Inferior parietal cortex (tissue), 1 donor: ENCODE measurements at regions not wholly inside any gene's neighbourhood (a gene's known extent, or its start where the extent isn't known, plus 50 kb on each side); places are given as distances from the start of the nearest gene placed in this dataset.
"Not testable (repeated sequence)": the region's sequence is repeated elsewhere in the genome, so short reads cannot be mapped to it uniquely, and the experiment has no call there.

Source experiments
- DNase-seq: peaks from one replicate; pipeline ENCODE4 v3.0.0-alpha.2; 2016; ENCODE audit errors: extremely low spot score

DNA sequence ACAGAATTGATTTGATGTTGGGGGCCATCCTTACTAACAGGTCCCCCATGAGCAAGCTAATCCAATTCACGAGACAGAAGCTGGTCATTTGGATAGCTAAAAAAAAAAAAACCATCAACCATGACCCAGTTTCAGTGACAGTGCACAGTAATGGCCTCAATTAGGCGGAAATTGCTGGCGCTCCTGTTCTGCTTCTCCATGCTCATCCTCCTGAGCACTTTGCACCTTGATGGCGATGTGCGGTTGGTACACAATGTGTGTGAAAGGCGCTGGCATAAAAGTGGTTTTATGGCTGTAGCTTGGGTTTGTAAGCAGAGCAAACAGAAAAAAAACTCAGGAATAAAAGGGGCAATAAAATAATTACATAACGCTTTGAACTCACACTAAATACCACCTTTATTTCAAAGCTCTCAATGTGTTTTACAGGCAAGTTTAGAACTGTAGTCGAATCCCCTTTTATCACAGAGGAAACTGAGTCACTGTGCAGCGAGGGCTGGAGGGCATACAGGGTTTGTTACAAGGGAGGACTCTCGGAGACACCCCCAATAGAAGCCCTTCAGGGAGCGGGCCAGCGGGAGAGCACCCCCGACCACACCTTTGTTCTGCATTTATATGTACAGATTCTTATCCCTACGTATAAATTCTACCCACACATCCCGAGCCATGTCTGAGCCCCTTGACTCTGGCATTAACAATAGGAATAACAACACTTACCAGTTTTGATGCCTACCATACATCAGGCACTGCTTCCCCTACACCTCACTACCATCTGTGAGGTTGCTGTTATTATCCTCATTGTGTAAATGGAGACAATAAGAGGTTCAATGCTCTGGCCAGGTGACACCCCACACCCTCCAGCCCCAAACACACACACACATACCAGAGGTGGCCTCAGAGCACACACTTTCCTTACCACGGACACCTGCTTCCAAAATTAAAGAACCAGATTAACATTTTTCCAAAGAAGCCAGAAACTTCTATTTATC is 213.5 kb upstream of the IRF2BP2 start:
- no peak for DNase-seq

DNA sequence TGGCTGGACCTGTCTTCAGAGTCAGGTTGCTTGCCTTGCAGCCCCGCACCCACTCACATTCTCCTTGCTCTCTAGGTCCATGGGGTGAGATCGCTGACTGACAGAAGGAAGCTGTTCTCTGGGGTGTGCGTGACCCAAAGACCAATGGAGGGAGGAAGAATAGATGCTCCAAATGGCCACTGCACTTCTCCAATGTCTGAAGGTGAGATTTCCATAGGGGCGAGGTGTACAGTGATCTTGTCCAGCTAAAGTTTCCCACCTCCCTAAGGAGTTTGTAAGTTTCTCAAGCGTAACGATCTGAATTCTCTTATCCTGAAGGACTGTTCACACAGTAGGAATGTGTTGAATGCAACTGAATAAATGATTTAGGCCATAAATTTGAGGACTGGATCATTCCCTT is 211.9 kb upstream of the IRF2BP2 start:
- no peak for DNase-seq

- no peak for DNase-seq
Observed at GRCh38 chr1:234820597-234820996, 210.6 kb upstream of the IRF2BP2 start.

DNA sequence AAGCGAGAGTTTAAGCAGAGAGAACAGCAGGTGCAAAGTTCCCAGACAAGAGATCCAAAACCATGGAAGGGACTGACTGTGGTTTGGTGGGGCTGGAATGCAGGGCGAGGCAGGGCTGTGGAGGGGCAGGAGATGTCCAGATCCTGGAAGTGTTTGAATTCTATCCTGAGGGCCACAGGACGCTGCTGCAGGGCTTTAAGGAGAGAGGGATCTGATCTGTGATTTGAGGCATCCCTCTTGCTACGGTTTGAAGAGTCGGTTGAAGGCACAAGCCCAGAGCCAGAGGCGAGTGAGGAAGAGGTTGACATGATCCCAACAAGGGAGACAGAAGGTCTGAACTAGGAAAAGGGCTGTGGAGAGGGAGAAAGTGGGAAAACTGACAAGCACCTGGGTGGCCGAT is 209.9 kb upstream of the IRF2BP2 start:
- not testable (repeated sequence) for DNase-seq

- not testable (repeated sequence) for DNase-seq
Observed at GRCh38 chr1:234818040-234818387, 208.0 kb upstream of the IRF2BP2 start.

- DNase-seq, result not testable (repeated sequence)
Observed at GRCh38 chr1:234817313-234818039, 207.5 kb upstream of the IRF2BP2 start.

- DNase-seq, result not testable (repeated sequence)
Observed at GRCh38 chr1:234816864-234817263, 206.9 kb upstream of the IRF2BP2 start.

DNA sequence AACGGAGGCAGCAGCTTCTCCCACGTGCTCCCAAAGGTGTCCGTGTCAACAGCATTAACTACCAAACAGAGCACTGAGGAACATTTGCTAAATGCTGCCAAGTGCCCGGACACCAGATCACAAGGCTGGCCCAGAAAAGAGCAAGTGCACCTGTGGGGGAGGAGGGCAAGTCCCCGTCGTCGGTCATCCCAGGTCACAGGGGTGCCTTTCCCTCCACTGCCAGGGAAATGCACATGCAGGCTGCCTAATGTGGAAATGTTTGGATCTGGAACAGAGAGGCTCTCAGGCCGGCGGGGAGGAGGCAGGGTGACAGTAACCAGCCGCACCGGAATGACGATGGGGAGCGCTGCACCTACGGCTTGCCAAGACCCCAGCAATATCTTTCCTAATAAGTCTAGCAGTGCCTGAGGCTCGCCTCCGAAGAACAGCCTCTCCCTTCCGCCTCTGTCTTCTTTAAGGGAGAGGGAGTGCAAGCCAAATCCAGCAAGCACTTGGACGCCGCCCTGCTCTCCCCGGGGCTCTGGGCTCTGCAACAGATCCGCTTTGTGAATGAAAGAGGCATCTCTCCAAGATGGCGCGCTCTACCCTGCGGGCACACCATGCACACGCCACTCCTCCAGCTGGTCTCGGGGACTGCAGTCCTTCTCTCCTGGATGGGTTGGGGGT is 206.3 kb upstream of the IRF2BP2 start:
- DNase-seq, result peak; percentile 7

- DNase-seq, result not testable (repeated sequence)
Observed at GRCh38 chr1:234815295-234815815, 205.4 kb upstream of the IRF2BP2 start.

GRCh38 chr1:234814235-234814634 is 204.3 kb upstream of the IRF2BP2 start:
- DNase-seq, result not testable (repeated sequence)

DNA sequence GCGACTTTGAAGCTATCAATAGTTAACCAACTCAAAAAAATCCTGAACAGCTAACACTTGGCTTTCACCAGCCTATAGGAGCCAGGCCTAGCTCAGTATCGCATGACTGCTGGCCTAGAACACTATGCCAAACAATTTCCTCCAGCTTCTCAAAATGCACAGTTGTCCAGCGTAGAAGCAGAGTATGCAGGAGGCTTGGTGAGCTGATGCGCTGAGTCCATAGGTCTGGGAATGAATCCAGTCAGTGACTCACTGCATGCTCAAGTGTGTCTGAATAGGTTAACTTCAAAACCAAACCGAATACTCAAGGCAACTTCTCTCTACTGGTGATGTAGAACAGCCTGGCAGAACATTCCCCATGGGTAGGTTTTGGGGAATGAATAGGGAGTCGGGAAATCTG is 201.8 kb upstream of the IRF2BP2 start:
- not testable (repeated sequence) for DNase-seq

DNA sequence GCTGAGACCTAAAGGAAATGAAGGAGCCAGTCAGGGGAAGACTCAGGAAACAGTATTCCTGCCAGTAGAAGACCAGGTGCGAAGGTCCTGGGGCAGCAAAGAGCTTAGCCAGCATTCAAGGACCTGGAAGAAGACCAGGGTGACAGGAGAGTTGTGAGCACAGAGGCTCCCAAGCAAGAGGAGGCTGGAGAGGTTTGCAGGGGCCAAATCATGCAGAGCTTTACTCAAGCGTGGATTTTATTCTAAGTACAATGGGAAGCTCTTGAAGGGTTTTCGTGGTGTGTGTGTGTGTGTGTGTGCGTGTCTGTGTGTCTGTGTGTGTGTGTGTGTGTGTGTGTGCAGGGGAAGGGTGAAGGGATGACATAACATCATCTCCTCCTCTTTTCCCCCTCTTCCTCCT is 200.7 kb upstream of the IRF2BP2 start:
- DNase-seq, result not testable (repeated sequence)

DNA sequence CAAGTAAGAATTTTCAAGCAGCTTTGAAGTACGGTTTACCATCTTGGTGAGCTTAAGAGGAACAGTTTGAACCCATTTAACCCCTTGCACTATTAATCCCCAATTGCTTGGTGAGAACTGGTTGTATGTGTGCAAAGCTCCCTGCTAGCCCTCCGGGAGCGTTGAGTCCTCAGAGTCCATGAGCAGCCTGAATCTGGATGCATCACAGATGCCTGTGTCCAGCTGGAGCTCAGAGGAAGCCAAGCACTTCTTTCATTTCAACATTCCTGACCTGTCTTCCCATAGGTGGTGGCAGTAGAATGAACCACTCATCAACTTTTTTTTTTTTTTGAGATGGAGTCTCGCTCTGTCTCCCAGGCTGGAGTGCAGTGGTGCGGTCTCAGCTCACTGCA is 199.9 kb upstream of the IRF2BP2 start:
- DNase-seq, result not testable (repeated sequence)

DNA sequence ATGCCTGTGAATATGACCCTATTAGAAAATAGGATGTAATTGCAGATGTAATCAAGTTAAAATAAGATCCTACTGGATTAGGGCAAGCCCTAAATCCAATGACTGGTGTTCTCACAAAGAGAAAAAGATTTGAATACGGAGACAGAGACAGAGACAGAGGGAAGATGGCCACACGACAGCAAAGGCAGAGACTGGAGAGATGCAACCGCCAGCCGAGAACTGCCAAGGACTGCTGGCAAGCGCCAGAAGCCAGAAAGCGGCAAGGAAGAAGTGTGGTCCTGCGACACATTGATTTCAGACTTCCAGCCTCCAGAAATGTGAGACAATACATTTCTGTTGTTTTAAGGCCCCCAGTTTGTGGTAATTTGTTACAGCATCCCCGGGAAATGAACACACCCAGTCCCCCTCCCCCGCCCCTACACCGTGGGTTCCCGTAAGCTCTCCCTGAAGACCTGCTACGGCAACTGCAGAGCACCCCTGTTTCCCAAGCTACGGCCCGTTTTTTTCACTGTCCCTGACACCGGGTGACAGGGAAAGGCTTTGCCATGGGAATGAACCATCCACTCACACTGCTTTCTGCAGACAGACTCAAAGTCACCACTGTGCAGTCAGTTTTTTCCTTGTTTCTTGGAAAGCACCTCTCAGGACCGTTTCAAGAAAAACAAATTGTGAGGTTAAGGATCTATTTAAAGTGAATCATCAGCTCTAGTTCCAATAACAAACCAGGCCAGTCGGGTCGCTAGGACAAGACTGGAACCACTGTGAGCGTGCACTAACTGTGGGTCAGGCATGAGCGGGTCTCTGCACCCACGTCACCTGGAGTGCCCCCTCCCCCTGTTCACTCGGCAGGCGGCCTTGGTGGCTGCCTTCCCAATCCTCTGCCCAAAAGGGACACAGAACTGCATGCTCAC is 199.2 kb upstream of the IRF2BP2 start:
- DNase-seq, result not testable (repeated sequence)

DNA sequence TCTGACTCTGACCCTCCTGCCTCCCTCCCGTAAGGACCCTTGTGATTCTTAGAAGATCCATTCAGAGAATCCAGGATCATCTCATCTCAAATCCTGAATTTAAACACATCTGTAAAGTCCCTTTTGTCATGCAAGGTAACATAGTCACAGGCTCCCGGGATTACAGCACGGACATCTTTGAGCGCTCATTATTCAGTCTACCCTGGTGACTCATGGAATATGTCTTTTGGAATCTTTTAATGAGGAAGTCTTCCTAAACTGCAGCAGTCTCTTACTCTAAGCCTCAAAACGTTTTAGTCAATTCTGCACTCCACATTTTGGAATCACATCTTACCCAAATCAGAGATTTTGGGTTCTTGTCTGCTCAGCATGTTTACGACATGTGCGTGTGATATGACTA is 198.5 kb upstream of the IRF2BP2 start:
- DNase-seq, result not testable (repeated sequence)

GRCh38 chr1:234807705-234808104 is 197.7 kb upstream of the IRF2BP2 start:
- not testable (repeated sequence) for DNase-seq

- not testable (repeated sequence) for DNase-seq
Observed at GRCh38 chr1:234802586-234802985, 192.6 kb upstream of the IRF2BP2 start.

DNA sequence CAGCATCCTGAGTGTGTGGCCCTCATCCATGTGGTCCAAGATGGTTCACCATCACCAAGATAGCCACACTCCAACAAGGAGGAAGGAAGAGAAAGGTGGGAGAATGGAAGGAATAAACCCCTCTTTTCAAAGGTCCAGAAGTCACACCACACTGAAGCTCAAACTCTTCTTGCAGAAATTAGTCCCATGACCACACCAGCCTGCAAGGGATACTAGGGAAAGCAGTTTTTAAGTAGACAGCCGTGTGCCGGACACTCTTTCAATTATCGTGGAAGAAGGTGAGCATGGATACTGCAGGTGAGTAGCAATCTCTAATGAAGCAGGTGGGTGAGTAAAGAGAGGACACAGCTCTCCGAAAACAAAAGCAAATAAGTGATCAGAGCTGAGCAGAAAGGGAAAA is 191.7 kb upstream of the IRF2BP2 start:
- not testable (repeated sequence) for DNase-seq

- not testable (repeated sequence) for DNase-seq
Observed at GRCh38 chr1:234801147-234801546, 191.2 kb upstream of the IRF2BP2 start.

DNA sequence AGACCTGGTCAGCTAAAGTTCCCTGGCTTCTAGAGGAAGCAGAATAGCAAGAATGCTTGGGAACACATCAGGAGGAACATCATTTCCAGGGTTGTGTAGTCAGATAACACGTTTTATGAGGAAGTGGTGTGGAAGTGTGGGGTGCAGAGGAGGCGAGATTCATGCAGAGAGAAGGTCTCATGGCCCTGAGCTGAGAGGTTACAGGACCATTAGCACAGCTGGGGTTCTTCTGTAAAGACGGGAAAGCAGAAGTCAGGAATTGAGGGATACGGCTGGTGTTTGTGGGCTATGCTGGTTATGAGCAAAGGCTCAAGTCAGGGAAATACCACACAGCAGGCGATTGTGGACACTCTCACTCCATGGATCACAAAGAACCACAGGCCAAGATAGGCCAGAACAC is 190.6 kb upstream of the IRF2BP2 start:
- DNase-seq, result not testable (repeated sequence)
